ENCODE measurements at regions not wholly inside any gene's neighbourhood (a gene's known extent, or its start where the extent isn't known, plus 50 kb on each side); places are given as distances from the start of the nearest gene placed in this dataset.

DNA sequence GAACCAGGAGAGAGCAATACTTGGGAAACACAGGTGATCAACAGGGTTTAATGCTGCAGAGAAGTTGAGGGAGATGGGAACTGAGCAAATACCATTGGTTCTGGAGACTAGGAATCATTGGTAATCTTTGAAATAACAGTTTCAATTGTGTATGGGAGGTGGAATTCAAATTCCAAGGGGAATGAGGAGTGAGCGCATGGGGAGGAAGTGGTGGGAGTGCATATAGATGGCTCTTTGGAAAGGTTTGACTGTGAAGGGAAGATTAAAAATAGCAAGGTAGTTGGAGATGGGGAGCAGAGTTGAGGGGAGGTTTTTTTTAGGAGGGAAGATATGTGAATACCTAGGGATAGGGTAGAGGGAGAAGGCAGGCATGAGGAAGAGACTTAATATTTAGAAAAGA is 51.1 kb upstream of the ROPN1 start:
- TF ChIP-seq, protein P1, sequence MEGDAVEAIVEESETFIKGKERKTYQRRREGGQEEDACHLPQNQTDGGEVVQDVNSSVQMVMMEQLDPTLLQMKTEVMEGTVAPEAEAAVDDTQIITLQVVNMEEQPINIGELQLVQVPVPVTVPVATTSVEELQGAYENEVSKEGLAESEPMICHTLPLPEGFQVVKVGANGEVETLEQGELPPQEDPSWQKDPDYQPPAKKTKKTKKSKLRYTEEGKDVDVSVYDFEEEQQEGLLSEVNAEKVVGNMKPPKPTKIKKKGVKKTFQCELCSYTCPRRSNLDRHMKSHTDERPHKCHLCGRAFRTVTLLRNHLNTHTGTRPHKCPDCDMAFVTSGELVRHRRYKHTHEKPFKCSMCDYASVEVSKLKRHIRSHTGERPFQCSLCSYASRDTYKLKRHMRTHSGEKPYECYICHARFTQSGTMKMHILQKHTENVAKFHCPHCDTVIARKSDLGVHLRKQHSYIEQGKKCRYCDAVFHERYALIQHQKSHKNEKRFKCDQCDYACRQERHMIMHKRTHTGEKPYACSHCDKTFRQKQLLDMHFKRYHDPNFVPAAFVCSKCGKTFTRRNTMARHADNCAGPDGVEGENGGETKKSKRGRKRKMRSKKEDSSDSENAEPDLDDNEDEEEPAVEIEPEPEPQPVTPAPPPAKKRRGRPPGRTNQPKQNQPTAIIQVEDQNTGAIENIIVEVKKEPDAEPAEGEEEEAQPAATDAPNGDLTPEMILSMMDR (IDR thresholded peaks at IDR 0.05; ENCODE audit: low read depth, low read length) = no peak
- DNase-seq (ENCODE audit: extremely low read depth, low read depth) = no peak

DNA sequence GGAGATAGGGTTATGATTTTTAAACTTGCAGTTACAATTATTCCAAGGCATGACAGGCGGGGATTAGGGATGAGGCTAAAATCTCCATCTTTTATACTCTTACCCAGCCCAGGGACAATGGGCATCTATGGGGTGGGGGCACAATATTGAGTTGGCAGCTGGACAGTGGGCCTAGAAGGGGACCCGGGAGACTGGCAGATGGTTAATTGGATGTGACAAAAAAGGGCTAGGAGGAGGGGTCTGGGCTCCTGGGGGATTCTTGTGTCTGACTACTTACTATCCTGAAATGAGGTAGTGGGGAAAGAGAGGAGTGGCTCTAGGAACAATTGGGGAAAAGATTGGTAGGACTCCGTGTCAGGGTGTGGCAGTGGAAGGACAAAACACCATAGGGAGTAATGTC is 53.0 kb upstream of the ROPN1 start:
- TF ChIP-seq, protein P1 (IDR thresholded peaks at IDR 0.05; ENCODE audit: low read depth, low read length) = no peak
- DNase-seq (ENCODE audit: extremely low read depth, low read depth) = no peak

DNA sequence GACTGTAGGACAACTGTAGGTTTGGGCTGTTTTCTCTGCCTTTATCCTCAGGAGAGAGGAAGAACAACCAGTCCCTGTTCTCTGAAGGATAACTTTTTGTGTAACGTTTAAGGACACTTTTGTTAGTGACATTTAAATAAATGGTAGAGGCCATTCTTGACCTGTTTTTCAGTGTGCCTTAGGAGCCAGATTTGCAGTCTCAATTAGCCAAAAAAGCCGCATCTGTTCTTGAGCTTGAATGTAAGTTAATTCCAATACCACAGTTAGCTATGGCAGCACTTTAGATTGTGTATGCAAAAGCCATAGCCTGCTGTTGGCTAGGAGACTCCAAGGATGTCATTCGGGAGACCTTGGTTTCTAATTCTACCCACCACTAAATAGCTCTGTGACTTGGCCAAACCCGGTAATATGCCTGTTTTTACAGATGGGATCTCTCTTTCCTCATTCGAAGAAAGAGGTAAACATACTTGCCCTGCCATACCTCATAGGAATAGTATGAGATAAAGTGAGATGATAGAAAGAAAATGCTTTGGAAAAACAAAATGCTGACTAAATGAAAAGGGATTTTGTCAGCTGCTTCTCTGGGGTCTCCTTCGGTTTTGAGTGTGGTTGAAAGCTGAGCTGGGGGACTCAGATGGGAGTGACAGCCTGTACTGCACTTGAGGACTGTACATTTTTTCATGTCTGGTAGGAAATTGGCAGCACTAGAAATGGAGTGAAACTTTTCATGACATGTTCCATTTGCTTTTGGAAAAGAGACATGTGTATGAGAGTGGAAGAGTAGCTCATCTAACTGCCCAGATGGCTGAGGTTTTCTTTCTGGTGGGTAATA is 57.3 kb upstream of the ROPN1 start:
- DNase-seq (ENCODE audit: extremely low read depth, low read depth) = no peak
- TF ChIP-seq, protein P1 (IDR thresholded peaks at IDR 0.05; ENCODE audit: low read depth, low read length) = no peak

DNA sequence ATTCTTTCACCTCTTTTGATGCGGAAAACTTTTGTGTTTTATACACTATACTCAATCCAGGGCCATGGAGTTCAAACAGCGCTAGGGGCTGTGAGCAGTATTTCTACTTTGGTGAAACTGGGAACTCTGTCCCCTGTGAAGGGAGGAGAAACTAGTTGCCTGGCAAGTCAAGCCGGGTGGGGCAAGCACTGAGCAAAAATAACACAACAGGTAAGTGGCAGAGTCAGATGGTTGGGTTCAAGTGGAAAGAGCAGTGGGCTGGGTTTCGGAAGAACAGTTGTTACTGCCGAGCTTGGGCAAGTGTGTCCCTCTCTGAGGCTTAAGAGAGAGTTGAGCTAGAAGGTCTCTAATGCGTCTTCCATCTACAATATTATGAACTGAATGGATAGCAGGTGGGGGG is 59.7 kb upstream of the ROPN1 start:
- TF ChIP-seq, protein P1 (IDR thresholded peaks at IDR 0.05; ENCODE audit: low read depth, low read length) = no peak
- no peak for DNase-seq (ENCODE audit: extremely low read depth, low read depth)

DNA sequence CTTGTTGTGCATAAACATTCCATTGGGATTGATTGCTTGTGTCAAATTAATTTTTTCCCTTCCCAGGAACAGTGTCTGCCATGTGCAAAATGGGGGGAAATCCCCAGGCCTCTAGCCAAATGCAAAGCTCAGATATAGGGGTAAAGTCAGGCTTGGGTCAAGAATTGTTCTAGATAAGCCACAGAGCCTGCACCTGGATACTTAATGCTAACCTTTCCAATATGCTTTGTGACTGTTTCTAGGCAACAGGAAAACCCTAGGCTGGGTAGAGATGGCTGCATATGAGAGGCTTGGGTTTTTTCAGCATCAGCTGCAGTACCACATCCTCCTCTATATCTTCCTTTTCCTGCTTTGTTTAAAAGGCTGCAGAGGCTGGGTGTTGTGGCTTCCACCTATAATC is 61.9 kb upstream of the ROPN1 start:
- TF ChIP-seq, protein P1 (IDR thresholded peaks at IDR 0.05; ENCODE audit: low read depth, low read length) = no peak
- DNase-seq (ENCODE audit: extremely low read depth, low read depth) = no peak

DNA sequence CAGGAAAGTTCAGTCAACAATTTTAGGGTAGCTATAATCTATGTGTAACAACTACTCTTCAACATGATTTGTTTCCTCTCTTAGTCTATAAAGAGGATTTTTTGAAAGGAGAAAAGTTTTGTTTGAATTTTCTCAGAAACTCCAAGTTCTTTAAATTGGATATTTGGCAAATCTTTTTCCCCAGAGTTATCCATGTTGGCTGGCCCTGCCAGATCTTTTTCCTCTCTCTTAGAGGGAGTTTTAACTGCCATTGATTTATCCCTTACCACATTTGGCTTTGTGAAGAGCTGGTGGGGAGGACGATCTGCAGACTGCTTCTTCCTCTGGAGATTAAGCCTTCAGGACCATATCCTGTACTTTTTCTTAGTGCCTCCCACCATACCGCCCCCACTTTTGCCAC is 64.9 kb upstream of the ROPN1 start:
- no peak for DNase-seq (ENCODE audit: extremely low read depth, low read depth)
- TF ChIP-seq, protein P1 (IDR thresholded peaks at IDR 0.05; ENCODE audit: low read depth, low read length) = no peak

DNA sequence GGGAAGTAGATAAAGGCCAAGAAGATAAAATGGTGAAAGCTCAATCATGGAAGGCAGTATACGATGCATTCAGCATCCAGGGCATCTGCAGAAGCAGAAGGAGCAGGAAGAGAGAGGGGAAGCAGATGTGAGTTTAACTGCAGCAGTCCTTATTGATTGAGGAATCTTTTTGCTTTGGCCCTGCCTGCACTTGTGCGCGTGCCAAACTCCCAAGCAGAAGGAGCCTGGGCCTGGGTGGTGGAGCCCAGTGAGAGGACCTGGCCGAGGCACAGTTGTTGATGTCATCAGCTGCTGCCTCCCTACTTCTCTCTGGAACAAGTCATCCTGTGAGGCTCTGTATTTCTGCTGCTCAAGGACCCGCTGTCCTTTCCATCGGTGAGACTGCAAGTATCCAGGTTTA is 65.5 kb upstream of the ROPN1 start:
- DNase-seq (ENCODE audit: extremely low read depth, low read depth) = no peak
- TF ChIP-seq, protein P1 (IDR thresholded peaks at IDR 0.05; ENCODE audit: low read depth, low read length) = no peak
